Activated CD8-positive, alpha-beta memory T cell treated with anti-CD3 and anti-CD28 coated beads for 1 hour (primary cell): ENCODE measurements at regions not wholly inside any gene's neighbourhood (a gene's known extent, or its start where the extent isn't known, plus 50 kb on each side); places are given as distances from the start of the nearest gene placed in this dataset.

Experiments
- DNase-seq, 2 donors: peaks; one replicate each; pipeline ENCODE4 v3.0.0-alpha.2; 2020; ENCODE audit warnings: low read depth in 1 of 2; ENCODE audit errors: extremely low read depth in 1 of 2

DNA sequence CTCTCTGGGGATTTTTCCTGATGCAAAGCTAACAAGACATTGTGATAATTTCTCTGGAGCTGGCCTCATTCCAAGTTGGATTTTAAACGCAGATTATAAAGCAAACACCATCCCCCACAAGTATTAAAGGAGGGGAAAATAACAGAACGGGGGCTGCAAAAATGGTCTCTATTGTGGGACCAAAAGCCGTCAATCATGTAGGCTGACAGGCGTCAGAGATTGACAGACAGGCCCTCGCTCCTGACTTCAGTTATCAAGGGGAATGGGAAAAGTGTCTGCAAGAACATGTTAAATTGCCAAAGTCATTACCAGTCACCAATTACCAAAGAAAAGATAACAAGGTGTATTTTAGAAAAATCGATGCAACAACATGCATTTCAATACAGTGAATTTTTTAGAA is 307.4 kb upstream of the POU3F1 start:
- no peak for DNase-seq

GRCh38 chr1:38352869-38353268 is 306.3 kb upstream of the POU3F1 start:
- no peak for DNase-seq

GRCh38 chr1:38347446-38348175 is 301.0 kb upstream of the POU3F1 start:
- no peak for DNase-seq

DNA sequence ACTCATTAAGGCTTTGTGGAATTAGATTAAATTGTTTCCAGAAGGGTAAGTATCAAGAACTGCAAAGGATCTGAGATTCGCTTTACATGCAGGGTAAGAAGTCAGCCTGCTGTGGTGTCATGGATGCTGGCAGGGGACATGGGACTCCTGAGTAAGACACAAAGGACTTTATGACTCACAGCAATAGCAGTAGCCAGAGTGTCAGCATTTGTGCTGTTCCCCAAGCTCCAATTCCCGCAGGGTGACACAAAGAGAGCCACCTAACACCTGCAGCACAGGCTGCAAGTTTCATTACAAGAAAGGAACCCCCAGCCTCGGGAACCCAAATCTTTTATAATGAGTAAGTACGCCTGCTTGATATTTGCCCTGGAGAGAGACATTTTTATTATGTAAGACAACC is 298.1 kb upstream of the POU3F1 start:
- no peak for DNase-seq

GRCh38 chr1:38341694-38342093 is 295.1 kb upstream of the POU3F1 start:
- no peak for DNase-seq

DNA sequence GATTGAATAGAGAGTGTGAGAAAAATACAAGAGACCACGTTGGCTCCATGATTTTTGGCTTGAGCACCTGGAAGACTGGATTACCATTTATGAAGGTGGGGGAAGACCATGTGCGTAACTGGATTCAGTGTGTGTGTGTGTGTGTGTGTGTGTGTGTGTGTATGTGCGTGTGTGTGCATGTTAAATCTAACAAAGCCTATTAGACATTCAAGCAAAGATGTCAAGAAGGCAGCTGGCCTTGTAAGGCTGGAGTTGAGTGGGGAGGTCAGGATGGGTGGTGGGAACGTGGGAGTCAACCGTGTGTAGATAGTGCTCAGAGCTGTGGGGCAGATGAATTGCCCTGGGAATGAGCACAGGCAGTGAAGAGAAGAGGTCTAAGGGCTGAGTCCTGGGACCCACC is 293.8 kb upstream of the POU3F1 start:
- DNase-seq = no peak

- no peak for DNase-seq
Observed at GRCh38 chr1:38337711-38338110, 291.1 kb upstream of the POU3F1 start.

DNA sequence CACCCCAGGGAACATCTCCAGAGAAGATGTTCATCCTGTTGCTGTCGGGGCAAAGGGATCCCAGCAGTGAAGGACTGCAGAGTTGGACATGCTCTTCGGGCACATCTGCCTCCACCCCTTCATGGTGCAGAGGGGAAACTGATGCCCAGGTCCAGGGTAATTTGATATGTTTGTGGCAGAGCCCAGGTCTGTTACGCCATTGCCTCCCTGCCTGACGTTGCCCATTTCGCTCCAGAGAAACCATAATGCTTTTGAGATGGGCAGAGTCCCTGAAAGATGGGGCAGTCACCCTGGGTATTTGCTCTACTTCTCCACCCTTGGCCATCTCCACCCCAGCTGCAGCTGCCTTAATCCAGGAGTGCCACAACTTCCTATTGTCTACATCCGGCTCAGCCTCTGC is 290.4 kb upstream of the POU3F1 start:
- no peak for DNase-seq

- no peak for DNase-seq
Observed at GRCh38 chr1:38336301-38336923, 289.8 kb upstream of the POU3F1 start.

DNA sequence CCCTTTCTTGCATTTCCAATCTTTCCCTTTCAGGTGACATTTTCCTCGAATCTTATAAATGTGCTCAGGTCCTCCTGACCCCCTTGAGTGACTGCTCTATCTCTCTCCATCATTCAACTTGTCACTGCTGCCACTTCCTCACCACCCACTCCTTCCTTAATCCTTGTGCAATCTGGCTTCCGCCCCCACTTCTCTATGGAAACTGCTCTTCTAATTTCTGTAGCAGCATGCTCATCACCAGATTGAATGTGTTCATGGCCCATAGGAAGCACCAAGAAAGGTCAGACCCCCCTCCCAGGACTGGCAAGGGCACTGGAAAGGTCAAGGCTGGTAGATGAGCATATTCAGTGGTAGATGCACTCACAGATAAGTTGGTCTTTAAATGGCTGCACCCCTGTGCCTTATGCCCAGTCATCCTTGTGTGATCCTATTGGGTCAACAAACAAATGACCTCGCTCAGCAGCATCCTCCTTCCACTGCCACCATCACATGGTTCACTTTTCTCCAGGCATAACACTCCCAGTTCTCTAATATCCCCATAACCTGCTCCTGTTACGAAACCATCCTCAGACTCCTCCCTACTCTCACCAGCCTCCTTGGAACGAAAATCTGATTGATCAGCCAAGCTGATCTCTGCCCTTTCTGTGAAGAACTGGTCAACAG is 288.5 kb upstream of the POU3F1 start:
- DNase-seq = no peak

DNA sequence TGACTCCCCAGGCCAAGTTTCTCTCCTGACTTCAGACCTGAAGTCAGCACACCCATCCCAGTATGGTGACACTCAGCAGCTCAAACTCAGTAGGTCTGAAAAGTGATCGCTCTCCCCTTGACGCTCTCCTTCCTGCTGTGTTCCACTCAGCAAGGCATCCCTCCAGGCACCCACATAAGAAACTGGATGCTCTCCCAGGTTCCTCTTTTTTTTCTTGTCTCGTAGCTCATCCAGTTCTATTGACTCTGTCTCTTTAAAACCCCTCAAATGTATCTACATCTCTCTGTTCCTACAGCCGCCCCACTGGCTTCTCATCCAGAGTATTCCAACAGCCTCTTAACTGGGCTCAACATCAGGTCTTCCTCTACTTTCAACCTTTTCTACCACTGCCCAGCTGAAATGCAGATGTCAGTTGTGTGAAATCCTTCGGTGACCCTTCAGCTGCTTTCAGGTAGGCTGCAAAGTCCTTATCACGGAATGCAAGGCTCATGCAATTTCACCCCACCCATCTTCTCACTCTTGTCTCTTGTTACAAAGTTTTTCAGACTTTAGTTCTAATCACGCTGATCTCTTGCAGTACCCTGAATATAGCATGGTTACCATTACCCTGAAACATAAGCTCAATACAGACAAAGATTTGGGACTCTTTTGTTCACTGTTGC is 286.2 kb upstream of the POU3F1 start:
- no peak for DNase-seq

DNA sequence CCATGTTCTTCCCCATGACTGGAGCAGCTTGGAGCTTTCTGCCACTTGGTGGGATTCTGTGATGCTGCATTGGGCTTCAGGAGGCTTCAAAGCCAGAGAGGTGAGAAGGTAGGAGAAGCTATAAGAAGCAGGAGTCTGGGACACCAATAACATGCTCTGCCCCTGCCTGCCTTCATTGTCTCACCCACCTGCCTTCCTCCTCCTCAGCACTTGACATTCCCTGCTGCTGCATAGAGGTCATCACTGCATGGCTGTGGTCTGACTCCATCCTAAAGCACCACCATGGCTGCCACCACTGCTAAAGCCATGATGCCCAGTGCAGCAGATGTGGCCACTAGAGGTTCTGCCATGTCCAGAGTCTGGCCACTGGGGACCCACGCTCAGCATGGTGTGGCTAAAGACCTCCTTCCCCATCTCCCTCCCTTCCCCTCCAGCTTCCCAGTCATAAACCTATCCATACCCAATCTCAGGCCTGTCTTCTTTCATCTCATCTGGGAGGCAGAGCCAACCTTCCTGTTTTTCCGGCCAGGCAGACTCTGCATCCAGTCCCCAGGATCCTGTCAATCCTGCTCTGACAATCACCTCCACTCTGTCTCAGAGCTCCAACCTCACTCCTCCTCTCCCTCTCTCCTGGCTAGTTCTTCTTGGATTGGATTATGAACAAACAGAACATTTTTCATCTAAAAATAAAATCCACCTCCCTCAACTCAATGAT is 285.1 kb upstream of the POU3F1 start:
- no peak for DNase-seq

GRCh38 chr1:38330799-38331198 is 284.2 kb upstream of the POU3F1 start:
- DNase-seq = no peak

- no peak for DNase-seq
Observed at GRCh38 chr1:38329644-38330043, 283.1 kb upstream of the POU3F1 start.

DNA sequence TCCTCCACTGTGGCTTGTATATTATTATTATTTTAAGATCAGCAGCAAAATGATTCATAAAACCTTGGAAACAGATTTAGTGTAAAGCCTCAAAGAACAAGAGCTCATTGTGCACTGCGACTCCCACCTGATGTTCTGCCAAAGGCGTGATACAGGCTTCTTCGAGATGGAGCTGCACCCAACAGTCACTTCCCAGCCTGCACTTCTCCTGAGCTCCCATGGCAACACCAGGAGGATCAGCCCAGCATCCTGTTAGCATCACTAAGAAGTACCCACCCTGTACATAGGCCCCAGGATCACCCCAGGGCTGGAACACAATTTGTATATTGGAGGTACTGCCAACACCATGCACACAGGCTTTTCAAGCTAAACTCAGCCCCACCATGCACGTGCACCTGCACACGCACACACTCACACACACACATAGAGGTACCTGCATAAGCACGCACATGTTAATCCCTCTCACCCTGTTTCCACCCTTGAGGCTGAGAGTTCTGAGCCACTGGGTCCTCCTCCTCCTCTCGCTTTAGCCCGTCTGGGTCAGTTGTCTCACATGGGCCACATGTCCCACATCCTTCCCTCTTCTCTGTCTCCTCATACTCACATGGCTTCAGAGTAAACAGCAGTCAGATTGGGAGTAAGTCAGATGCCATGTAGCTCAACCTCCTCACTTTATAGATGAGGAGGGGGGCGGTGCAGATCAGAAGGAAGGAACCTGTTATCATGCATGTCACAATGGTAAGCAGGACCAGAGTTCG is 281.9 kb upstream of the POU3F1 start:
- DNase-seq = no peak

DNA sequence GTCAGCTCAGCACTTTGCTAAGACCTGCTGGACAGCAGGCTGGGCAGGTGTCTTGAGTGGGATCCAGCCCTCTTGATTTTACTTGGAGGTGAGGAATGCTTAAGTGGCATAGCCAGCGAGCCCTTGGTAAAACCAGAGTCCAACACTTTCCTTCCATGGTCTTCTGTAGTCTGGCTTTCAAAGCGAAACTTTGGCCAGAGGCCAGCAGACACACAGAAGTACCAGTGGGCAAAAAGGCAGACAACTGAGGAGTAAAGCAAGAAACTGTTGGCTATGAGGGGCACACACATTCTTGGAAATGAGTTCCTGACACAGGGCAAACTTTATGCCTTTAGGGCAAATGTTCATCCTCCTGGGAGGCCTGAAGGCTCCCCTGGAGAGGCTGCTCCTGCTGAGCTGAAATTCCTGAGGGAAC is 281.0 kb upstream of the POU3F1 start:
- DNase-seq = no peak

- no peak for DNase-seq
Observed at GRCh38 chr1:38326856-38327255, 280.3 kb upstream of the POU3F1 start.

DNA sequence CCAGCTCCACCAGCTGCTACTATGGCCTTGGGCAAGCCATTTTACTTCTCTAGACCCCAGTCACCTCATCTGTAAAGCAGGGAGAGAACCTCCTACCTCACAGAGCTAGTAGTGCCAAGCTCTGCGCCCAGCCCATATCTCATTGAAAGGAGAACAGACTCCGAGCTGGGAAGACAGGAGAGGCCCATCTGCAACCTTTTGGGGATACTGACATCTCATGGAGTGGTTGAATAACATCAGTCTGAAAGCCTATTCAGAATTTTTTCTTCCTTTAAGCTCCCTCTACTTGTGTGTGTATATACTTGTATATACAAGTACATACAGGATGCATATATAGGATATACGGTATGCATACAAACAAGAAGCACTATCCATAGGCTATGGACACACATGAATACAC is 279.5 kb upstream of the POU3F1 start:
- DNase-seq = no peak

GRCh38 chr1:38312753-38313152 is 266.2 kb upstream of the POU3F1 start:
- no peak for DNase-seq

DNA sequence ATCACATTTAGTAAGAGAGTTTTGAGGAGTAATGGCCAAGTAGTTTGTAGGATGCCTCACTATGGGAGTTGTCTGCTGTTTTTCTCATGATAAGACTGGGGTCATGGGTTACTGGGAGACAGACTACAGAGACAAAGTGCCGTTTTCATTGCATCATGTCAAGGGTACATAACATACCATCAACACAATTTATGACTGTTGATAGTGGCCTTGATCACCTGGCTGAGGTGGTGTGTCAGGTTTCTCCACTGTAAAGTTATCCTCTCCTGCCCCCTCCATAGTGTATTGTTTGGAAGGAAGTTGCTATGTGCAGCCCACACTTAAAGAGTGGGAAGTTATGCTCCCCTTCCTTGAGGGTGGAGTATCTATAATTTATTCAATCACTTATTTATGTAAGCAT is 263.5 kb upstream of the POU3F1 start:
- no peak for DNase-seq
